ENCODE measurements at regions not wholly inside any gene's neighbourhood (a gene's known extent, or its start where the extent isn't known, plus 50 kb on each side); places are given as distances from the start of the nearest gene placed in this dataset.

GRCh38 chr20:52668626-52669025 lies 303.5 kb upstream of the TSHZ2 start:
- no peak for TF ChIP-seq EZH2phosphoT487 (IDR thresholded peaks at IDR 0.05; ENCODE audit: borderline replicate concordance)
- TF ChIP-seq, protein P1, sequence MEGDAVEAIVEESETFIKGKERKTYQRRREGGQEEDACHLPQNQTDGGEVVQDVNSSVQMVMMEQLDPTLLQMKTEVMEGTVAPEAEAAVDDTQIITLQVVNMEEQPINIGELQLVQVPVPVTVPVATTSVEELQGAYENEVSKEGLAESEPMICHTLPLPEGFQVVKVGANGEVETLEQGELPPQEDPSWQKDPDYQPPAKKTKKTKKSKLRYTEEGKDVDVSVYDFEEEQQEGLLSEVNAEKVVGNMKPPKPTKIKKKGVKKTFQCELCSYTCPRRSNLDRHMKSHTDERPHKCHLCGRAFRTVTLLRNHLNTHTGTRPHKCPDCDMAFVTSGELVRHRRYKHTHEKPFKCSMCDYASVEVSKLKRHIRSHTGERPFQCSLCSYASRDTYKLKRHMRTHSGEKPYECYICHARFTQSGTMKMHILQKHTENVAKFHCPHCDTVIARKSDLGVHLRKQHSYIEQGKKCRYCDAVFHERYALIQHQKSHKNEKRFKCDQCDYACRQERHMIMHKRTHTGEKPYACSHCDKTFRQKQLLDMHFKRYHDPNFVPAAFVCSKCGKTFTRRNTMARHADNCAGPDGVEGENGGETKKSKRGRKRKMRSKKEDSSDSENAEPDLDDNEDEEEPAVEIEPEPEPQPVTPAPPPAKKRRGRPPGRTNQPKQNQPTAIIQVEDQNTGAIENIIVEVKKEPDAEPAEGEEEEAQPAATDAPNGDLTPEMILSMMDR (conservative IDR thresholded peaks at IDR 0.05; ENCODE audit: low read length), result no peak
- H3F3A ChIP-seq (ENCODE audit: low read depth), result no peaks in the 10 kb centered on the region

DNA sequence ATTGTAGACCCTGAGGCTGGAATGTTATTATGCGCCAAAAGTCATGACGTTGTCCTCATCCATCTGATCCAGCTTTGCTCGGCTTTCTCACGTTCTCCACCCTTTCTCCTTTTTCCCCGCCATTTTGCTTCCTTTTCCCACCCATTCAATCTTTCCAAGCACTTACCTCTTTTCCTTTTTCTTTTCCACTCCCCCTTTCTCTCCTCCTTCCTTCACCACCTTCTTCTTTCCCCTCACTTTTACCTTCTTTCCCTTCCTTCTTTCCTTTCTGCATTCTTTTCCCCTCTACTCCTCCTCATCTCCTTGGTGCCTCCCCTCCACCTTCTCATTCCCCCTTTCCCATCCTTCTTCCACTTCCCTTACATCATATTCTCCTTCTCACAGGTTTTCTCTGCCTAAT lies 304.8 kb upstream of the TSHZ2 start:
- no peak overlapping the region for H2AFZ ChIP-seq (ENCODE audit: low read length)
- no peak overlapping the region for H3K9ac ChIP-seq (ENCODE audit: low read depth, low read length, poor library complexity, severe bottlenecking)
- no peaks in the 10 kb centered on the region for H4K20me1 ChIP-seq (ENCODE audit: insufficient read depth, low read length, poor library complexity, severe bottlenecking)

More at GRCh38 chr20:52668626-52669025, 303.5 kb upstream of the TSHZ2 start:
- Histone ChIP-seq H4K20me1 (ENCODE audit: insufficient read depth, low read length, poor library complexity, severe bottlenecking) (no peaks in the 10 kb centered on the region), H3K4me2 (ENCODE audit: low read depth, low read length, poor library complexity, severe bottlenecking) (no peak overlapping the region), H3K27me3 (ENCODE audit: insufficient read depth, low read length, poor library complexity, severe bottlenecking) (no peaks in the 10 kb centered on the region), H3K9me2 (replicated peaks; ENCODE audit: low read depth, low read length) (no peaks in the 10 kb centered on the region), H3K79me2 (ENCODE audit: insufficient read depth, low read length) (no peaks in the 10 kb centered on the region), H2AFZ (ENCODE audit: low read length) (no peak overlapping the region), H3K4me1 (ENCODE audit: insufficient read depth, low read length, poor library complexity, severe bottlenecking) (no peaks in the 10 kb centered on the region), H3K36me3 (ENCODE audit: insufficient read depth, low read length) (no peaks in the 10 kb centered on the region), H3K9me3 (ENCODE audit: insufficient read depth, low read depth, low read length) (no peaks in the 10 kb centered on the region), H3K9ac (ENCODE audit: low read depth, low read length, poor library complexity, severe bottlenecking) (no peak overlapping the region), H3K4me3 (ENCODE audit: low read length, poor library complexity, severe bottlenecking) (no peak overlapping the region)

GRCh38 chr20:52665441-52665840 lies 306.7 kb upstream of the TSHZ2 start:
- no peak for TF ChIP-seq EZH2phosphoT487 (IDR thresholded peaks at IDR 0.05; ENCODE audit: borderline replicate concordance)
- TF ChIP-seq, protein P1 (conservative IDR thresholded peaks at IDR 0.05; ENCODE audit: low read length), result no peak
- Histone ChIP-seq H3K9ac (ENCODE audit: low read depth, low read length, poor library complexity, severe bottlenecking) (no peak overlapping the region), H3K79me2 (ENCODE audit: insufficient read depth, low read length) (no peaks in the 10 kb centered on the region), H3K36me3 (ENCODE audit: insufficient read depth, low read length) (no peaks in the 10 kb centered on the region), H3F3A (ENCODE audit: low read depth) (no peaks in the 10 kb centered on the region), H4K20me1 (ENCODE audit: insufficient read depth, low read length, poor library complexity, severe bottlenecking) (no peaks in the 10 kb centered on the region), H3K4me3 (ENCODE audit: low read length, poor library complexity, severe bottlenecking) (no peak overlapping the region), H2AFZ (ENCODE audit: low read length) (no peak overlapping the region), H3K27me3 (ENCODE audit: insufficient read depth, low read length, poor library complexity, severe bottlenecking) (no peaks in the 10 kb centered on the region), H3K9me2 (replicated peaks; ENCODE audit: low read depth, low read length) (no peaks in the 10 kb centered on the region), H3K4me2 (ENCODE audit: low read depth, low read length, poor library complexity, severe bottlenecking) (no peak overlapping the region), H3K9me3 (ENCODE audit: insufficient read depth, low read depth, low read length) (no peaks in the 10 kb centered on the region), H3K4me1 (ENCODE audit: insufficient read depth, low read length, poor library complexity, severe bottlenecking) (no peaks in the 10 kb centered on the region)

More for the DNA sequence above, 304.8 kb upstream of the TSHZ2 start:
- Histone ChIP-seq H3K36me3 (ENCODE audit: insufficient read depth, low read length) (no peaks in the 10 kb centered on the region), H3K9me3 (ENCODE audit: insufficient read depth, low read depth, low read length) (no peaks in the 10 kb centered on the region), H3K4me3 (ENCODE audit: low read length, poor library complexity, severe bottlenecking) (no peak overlapping the region), H3K27me3 (ENCODE audit: insufficient read depth, low read length, poor library complexity, severe bottlenecking) (no peaks in the 10 kb centered on the region), H3F3A (ENCODE audit: low read depth) (no peaks in the 10 kb centered on the region), H3K9me2 (replicated peaks; ENCODE audit: low read depth, low read length) (no peaks in the 10 kb centered on the region), H3K4me2 (ENCODE audit: low read depth, low read length, poor library complexity, severe bottlenecking) (no peak overlapping the region), H3K79me2 (ENCODE audit: insufficient read depth, low read length) (no peaks in the 10 kb centered on the region), H3K4me1 (ENCODE audit: insufficient read depth, low read length, poor library complexity, severe bottlenecking) (no peaks in the 10 kb centered on the region)
- TF ChIP-seq, protein P1 (conservative IDR thresholded peaks at IDR 0.05; ENCODE audit: low read length), result no peak
- TF ChIP-seq EZH2phosphoT487 (IDR thresholded peaks at IDR 0.05; ENCODE audit: borderline replicate concordance), result no peak
